GM12873 (cell line): ENCODE measurements at regions not wholly inside any gene's neighbourhood (a gene's known extent, or its start where the extent isn't known, plus 50 kb on each side); places are given as distances from the start of the nearest gene placed in this dataset.

Experiments
- CTCF ChIP-seq: IDR thresholded peaks from 2 replicates; pipeline ENCODE4 v1.5.1; 2012; ENCODE audit warnings: low read depth, mild to moderate bottlenecking, moderate library complexity, low read length, control low read depth; ENCODE audit not compliant: insufficient read depth; ENCODE audit errors: missing control alignments

- TF ChIP-seq CTCF = no peak
Observed at GRCh38 chr10:8688881-8689280, 634.4 kb downstream of the GATA3 start.

- TF ChIP-seq CTCF = no peak
Observed at GRCh38 chr10:8691498-8692017, 637.1 kb downstream of the GATA3 start.

- no peak for TF ChIP-seq CTCF
Observed at GRCh38 chr10:8696746-8697145, 642.3 kb downstream of the GATA3 start.

- no peak for TF ChIP-seq CTCF
Observed at GRCh38 chr10:8700689-8701088, 646.2 kb downstream of the GATA3 start.

GRCh38 chr10:8702181-8702580, 647.7 kb downstream of the GATA3 start:
- no peak for TF ChIP-seq CTCF

GRCh38 chr10:8705415-8705814, 650.9 kb downstream of the GATA3 start:
- TF ChIP-seq CTCF = no peak

- no peak for TF ChIP-seq CTCF
Observed at GRCh38 chr10:8712656-8713055, 658.2 kb downstream of the GATA3 start.
